H1 (cell line): ENCODE measurements at regions not wholly inside any gene's neighbourhood (a gene's known extent, or its start where the extent isn't known, plus 50 kb on each side); places are given as distances from the start of the nearest gene placed in this dataset.

Experiments used
- ATF2 ChIP-seq: IDR thresholded peaks from 2 replicates; pipeline ENCODE4 v1.6.1; 2012; ENCODE audit warnings: low read length, inconsistent platforms
- CHD2 ChIP-seq: IDR thresholded peaks from 2 replicates; pipeline ENCODE4 v1.6.1; 2012; ENCODE audit warnings: low read length, improper control_type of control experiment
- CTCF ChIP-seq, 3 experiments: IDR thresholded peaks; 1 replicate in 2 of 3; 2 replicates in 1 of 3; pipeline versions ENCODE4 v1.5.1 to v1.6.1; 2011; ENCODE audit warnings: low read length in 3 of 3, mild to moderate bottlenecking in 3 of 3, inconsistent platforms in 2 of 3, low read depth in 1 of 3, moderate library complexity in 1 of 3; ENCODE audit not compliant: insufficient read depth in 1 of 3; ENCODE audit errors: control extremely low read depth in 1 of 3
- E2F6 ChIP-seq: IDR thresholded peaks from 2 replicates; pipeline ENCODE4 v1.6.1; 2012; ENCODE audit warnings: inconsistent platforms
- EZH2 ChIP-seq: fragments of 200-600 bp; sonication (generic); IDR thresholded peaks from 2 replicates; pipeline ENCODE4 v1.7.1; 2012; ENCODE audit warnings: low read depth, mild to moderate bottlenecking, moderate library complexity, low read length, inconsistent platforms; ENCODE audit not compliant: severe bottlenecking
- MAFK ChIP-seq: IDR thresholded peaks from 2 replicates; pipeline ENCODE4 v1.6.1; 2012; ENCODE audit warnings: low read depth, mild to moderate bottlenecking, improper control_type of control experiment, low read length
- NRF1 ChIP-seq: IDR thresholded peaks from 2 replicates; pipeline ENCODE4 v1.6.1; 2011; ENCODE audit warnings: mild to moderate bottlenecking, low read depth, low read length, improper control_type of control experiment
- PHF8 ChIP-seq: fragments of 200-600 bp; sonication (generic); conservative IDR thresholded peaks from 2 replicates; pipeline ENCODE4 v1.7.1; 2012; ENCODE audit warnings: low read depth, mild to moderate bottlenecking, inconsistent platforms, low read length, moderate library complexity
- POLR2A ChIP-seq, 2 experiments: IDR thresholded peaks; 1 replicate in 1 of 2; 2 replicates in 1 of 2; pipeline ENCODE4 v1.6.1; 2011; ENCODE audit warnings: low read depth in 2 of 2, low read length in 2 of 2, mild to moderate bottlenecking in 2 of 2; ENCODE audit errors: control extremely low read depth in 1 of 2
- SIN3A ChIP-seq, 2 experiments: IDR thresholded peaks in 1 of 2; conservative IDR thresholded peaks in 1 of 2; 2 replicates each; pipeline ENCODE4 v1.6.1; 2011 to 2012; ENCODE audit warnings: low read length in 2 of 2, improper control_type of control experiment in 1 of 2, low read depth in 1 of 2, mild to moderate bottlenecking in 1 of 2
- SP1 ChIP-seq: IDR thresholded peaks from 2 replicates; pipeline ENCODE4 v1.6.1; 2011; ENCODE audit warnings: low read depth, low read length
- SRF ChIP-seq: IDR thresholded peaks from 2 replicates; pipeline ENCODE4 v1.6.1; 2011; ENCODE audit warnings: mild to moderate bottlenecking, low read depth, low read length, moderate library complexity

GRCh38 chr5:111853748-111854147, 96.8 kb upstream of the NREP start:
- TF ChIP-seq CTCF (IDR thresholded peaks at IDR 0.05; ENCODE audit: control extremely low read depth in 1 of 3, insufficient read depth in 1 of 3, low read depth in 1 of 3, low read length in 3 of 3) = no peak
- no peak for TF ChIP-seq CHD2
- no peak for TF ChIP-seq ATF2
- no peak for TF ChIP-seq E2F6
- no peak for TF ChIP-seq SIN3A (conservative IDR thresholded peaks at IDR 0.05 in 1 of 2, IDR thresholded peaks at IDR 0.05 in 1 of 2; ENCODE audit: low read depth in 1 of 2, low read length in 2 of 2)
- no peak for TF ChIP-seq SP1
- TF ChIP-seq EZH2 = no peak
- no peak for TF ChIP-seq POLR2A (IDR thresholded peaks at IDR 0.05; ENCODE audit: control extremely low read depth in 1 of 2, low read depth in 2 of 2, low read length in 2 of 2)
- no peak for TF ChIP-seq MAFK
- no peak for TF ChIP-seq PHF8
- no peak for TF ChIP-seq SRF
- no peak for TF ChIP-seq NRF1
